ENCODE measurements at regions not wholly inside any gene's neighbourhood (a gene's known extent, or its start where the extent isn't known, plus 50 kb on each side); places are given as distances from the start of the nearest gene placed in this dataset.

DNA sequence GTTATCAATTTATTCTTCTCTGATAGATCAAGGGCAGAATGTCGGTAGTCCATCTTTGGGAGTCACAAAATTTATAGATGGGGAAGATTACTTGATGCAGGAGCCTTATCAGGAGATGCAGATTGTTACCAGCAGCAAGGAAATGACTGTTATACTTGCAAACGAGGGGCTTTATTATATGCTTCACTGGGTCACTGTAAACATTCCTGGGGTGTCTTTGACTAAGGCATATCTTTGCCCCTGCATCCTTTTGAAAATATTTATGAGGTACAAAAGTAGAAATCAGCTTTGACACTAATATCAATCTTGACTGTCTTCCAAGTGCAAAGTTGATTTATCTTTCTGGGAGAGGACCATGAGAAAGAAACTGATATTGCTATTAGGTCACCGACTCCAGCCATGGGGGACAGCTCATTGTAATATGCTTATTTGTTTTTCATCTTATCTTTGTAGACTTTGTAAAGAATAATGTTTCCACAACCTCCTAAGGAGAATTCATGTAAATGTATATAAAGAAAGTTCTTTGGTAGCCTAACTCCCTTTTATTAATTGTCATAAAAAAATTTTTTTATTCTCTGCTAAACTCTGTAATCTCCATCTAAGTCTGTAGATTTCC is 177.3 kb upstream of the EMCN start:
- TF ChIP-seq, protein P1, sequence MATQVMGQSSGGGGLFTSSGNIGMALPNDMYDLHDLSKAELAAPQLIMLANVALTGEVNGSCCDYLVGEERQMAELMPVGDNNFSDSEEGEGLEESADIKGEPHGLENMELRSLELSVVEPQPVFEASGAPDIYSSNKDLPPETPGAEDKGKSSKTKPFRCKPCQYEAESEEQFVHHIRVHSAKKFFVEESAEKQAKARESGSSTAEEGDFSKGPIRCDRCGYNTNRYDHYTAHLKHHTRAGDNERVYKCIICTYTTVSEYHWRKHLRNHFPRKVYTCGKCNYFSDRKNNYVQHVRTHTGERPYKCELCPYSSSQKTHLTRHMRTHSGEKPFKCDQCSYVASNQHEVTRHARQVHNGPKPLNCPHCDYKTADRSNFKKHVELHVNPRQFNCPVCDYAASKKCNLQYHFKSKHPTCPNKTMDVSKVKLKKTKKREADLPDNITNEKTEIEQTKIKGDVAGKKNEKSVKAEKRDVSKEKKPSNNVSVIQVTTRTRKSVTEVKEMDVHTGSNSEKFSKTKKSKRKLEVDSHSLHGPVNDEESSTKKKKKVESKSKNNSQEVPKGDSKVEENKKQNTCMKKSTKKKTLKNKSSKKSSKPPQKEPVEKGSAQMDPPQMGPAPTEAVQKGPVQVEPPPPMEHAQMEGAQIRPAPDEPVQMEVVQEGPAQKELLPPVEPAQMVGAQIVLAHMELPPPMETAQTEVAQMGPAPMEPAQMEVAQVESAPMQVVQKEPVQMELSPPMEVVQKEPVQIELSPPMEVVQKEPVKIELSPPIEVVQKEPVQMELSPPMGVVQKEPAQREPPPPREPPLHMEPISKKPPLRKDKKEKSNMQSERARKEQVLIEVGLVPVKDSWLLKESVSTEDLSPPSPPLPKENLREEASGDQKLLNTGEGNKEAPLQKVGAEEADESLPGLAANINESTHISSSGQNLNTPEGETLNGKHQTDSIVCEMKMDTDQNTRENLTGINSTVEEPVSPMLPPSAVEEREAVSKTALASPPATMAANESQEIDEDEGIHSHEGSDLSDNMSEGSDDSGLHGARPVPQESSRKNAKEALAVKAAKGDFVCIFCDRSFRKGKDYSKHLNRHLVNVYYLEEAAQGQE (IDR thresholded peaks at IDR 0.05; ENCODE audit: low read depth, low read length): no peak
- TF ChIP-seq, protein P2, sequence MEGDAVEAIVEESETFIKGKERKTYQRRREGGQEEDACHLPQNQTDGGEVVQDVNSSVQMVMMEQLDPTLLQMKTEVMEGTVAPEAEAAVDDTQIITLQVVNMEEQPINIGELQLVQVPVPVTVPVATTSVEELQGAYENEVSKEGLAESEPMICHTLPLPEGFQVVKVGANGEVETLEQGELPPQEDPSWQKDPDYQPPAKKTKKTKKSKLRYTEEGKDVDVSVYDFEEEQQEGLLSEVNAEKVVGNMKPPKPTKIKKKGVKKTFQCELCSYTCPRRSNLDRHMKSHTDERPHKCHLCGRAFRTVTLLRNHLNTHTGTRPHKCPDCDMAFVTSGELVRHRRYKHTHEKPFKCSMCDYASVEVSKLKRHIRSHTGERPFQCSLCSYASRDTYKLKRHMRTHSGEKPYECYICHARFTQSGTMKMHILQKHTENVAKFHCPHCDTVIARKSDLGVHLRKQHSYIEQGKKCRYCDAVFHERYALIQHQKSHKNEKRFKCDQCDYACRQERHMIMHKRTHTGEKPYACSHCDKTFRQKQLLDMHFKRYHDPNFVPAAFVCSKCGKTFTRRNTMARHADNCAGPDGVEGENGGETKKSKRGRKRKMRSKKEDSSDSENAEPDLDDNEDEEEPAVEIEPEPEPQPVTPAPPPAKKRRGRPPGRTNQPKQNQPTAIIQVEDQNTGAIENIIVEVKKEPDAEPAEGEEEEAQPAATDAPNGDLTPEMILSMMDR (IDR thresholded peaks at IDR 0.05): no peak
- TF ChIP-seq SIN3A (IDR thresholded peaks at IDR 0.05; ENCODE audit: borderline replicate concordance, low read depth, low read length): no peak
- no peak for TF ChIP-seq YY1 (IDR thresholded peaks at IDR 0.05; ENCODE audit: low read depth)
- TF ChIP-seq POLR2AphosphoS5 (IDR thresholded peaks at IDR 0.05; ENCODE audit: low read depth, low read length): no peak

Measured in SK-N-SH (cell line).